ENCODE measurements at regions not wholly inside any gene's neighbourhood (a gene's known extent, or its start where the extent isn't known, plus 50 kb on each side); places are given as distances from the start of the nearest gene placed in this dataset.
"Not testable (repeated sequence)": the region's sequence is repeated elsewhere in the genome, so short reads cannot be mapped to it uniquely, and the experiment has no call there.

GRCh38 chr6:18039481-18039880 lies 52.0 kb upstream of the KIF13A start:
- POLR2A ChIA-PET = no interaction called here
- CTCF ChIA-PET = no interaction called here
- DNase-seq (ENCODE audit: low read depth, low spot score) = no peak

DNA sequence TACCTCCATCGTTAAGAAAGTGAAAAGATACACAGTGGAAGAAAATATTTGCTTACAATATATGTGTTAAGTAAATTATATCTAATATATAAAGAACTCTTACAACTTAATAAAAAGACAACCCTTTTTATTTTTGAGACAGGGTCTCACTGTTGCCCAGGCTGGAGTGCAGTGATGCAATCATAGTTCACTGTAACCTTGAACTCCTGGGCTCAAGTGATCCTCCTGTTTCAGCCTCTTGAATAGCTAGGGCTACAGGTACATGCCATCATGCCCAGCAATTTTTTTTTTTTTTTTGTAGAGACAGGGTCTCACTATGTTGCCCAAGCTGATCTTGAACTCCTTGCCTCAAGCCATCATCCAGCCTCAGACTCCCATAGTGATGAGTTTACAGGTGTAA lies 50.8 kb upstream of the KIF13A start:
- DNase-seq (ENCODE audit: low read depth, low spot score); H3K4me3 ChIP-seq (ENCODE audit: low read depth, low read length); CTCF ChIA-PET; POLR2A ChIA-PET: not testable (repeated sequence)

More at GRCh38 chr6:18039481-18039880, 52.0 kb upstream of the KIF13A start:
- no peak overlapping the region for H3K4me3 ChIP-seq (ENCODE audit: low read depth, low read length)
- TF ChIP-seq, protein P1, sequence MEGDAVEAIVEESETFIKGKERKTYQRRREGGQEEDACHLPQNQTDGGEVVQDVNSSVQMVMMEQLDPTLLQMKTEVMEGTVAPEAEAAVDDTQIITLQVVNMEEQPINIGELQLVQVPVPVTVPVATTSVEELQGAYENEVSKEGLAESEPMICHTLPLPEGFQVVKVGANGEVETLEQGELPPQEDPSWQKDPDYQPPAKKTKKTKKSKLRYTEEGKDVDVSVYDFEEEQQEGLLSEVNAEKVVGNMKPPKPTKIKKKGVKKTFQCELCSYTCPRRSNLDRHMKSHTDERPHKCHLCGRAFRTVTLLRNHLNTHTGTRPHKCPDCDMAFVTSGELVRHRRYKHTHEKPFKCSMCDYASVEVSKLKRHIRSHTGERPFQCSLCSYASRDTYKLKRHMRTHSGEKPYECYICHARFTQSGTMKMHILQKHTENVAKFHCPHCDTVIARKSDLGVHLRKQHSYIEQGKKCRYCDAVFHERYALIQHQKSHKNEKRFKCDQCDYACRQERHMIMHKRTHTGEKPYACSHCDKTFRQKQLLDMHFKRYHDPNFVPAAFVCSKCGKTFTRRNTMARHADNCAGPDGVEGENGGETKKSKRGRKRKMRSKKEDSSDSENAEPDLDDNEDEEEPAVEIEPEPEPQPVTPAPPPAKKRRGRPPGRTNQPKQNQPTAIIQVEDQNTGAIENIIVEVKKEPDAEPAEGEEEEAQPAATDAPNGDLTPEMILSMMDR (IDR thresholded peaks at IDR 0.05; ENCODE audit: insufficient read depth, low read length, missing control alignments) = no peak
